Fibroblast of pulmonary artery (primary cell): ENCODE measurements at regions not wholly inside any gene's neighbourhood (a gene's known extent, or its start where the extent isn't known, plus 50 kb on each side); places are given as distances from the start of the nearest gene placed in this dataset.
"Not testable (repeated sequence)": the region's sequence is repeated elsewhere in the genome, so short reads cannot be mapped to it uniquely, and the experiment has no call there.

ENCODE experiments used
- DNase-seq: peaks from one replicate; pipeline ENCODE4 v3.0.0-alpha.2; 2010; ENCODE audit warnings: low read depth
- H3K4me3 ChIP-seq: replicated peaks from 2 replicates; pipeline ENCODE4 v1.5.1; 2011; ENCODE audit warnings: low read depth, mild to moderate bottlenecking, control low read depth, low read length, moderate library complexity
- TF ChIP-seq, protein P1 (sequence below): IDR thresholded peaks from 2 replicates; pipeline ENCODE4 v1.5.1; 2011; ENCODE audit warnings: mild to moderate bottlenecking, control low read depth, low read length, inconsistent platforms; ENCODE audit errors: missing control alignments

DNA sequence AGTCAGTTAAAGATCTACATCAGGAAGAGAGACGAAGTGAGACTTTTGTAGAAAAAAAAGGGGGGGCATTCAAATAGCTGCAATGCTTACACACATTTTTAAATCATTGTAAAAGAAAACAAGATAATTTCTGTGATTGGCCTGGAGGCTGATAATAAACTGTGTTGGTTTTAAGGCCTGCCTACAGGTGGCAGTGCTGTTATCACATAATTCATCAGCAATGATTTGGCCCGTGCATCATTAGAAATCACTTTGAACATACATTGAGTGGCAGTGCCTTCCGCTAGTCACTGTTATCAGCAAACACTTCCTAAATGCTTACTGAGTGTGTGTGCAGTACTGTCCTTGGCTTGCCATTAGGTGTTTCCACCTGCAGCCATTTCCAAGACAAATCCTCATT, 831.9 kb downstream of the TRIML1 start:
- TF ChIP-seq, protein P1, sequence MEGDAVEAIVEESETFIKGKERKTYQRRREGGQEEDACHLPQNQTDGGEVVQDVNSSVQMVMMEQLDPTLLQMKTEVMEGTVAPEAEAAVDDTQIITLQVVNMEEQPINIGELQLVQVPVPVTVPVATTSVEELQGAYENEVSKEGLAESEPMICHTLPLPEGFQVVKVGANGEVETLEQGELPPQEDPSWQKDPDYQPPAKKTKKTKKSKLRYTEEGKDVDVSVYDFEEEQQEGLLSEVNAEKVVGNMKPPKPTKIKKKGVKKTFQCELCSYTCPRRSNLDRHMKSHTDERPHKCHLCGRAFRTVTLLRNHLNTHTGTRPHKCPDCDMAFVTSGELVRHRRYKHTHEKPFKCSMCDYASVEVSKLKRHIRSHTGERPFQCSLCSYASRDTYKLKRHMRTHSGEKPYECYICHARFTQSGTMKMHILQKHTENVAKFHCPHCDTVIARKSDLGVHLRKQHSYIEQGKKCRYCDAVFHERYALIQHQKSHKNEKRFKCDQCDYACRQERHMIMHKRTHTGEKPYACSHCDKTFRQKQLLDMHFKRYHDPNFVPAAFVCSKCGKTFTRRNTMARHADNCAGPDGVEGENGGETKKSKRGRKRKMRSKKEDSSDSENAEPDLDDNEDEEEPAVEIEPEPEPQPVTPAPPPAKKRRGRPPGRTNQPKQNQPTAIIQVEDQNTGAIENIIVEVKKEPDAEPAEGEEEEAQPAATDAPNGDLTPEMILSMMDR, result no peak
- no peak overlapping the region for H3K4me3 ChIP-seq
- no peak for DNase-seq

DNA sequence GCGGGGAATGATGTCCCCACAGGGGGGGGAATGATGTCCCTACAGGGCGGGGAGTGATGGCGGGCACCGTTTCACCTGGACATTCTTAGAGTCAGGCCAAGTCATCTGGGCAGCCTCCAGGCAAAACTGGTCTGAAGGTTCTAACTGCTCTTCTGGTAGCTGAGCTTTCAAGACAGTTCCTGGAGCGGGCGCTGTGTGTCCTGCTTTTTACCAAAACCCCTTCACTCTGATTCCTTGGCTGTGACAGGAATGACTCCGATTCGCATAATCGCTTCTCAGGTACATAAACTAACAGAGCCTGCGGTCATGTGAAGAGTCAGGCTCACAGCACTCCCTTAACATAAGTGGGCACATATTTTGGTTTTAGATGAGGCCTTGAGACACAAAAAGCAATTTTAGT, 836.0 kb downstream of the TRIML1 start:
- DNase-seq, result no peak
- H3K4me3 ChIP-seq, result no peak overlapping the region
- TF ChIP-seq, protein P1, result no peak

DNA sequence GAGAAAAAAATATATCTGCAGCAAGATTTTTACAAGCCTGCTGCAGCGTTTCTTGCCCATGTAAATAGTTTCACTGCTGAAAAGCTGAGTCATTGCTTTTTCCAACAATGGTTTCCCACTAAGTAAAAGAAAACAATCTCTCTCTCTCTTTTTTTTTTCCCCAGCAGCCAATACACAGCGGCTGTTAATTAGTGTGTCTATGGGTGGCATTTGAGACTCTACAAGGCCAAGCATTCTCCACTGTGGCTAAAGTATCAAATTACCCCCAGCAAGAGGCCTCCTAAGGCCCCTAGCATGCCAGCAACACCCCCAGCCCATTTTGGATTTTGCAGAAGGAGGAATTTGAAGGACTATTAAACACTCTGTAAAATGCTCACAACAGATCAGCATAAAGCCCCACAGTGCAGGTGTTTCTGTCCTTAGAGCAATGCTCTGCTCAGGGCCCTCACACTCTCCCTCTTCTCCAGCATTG, 837.4 kb downstream of the TRIML1 start:
- peak; percentile 21 for DNase-seq
- TF ChIP-seq, protein P1, result no peak
- H3K4me3 ChIP-seq, result no peak overlapping the region

DNA sequence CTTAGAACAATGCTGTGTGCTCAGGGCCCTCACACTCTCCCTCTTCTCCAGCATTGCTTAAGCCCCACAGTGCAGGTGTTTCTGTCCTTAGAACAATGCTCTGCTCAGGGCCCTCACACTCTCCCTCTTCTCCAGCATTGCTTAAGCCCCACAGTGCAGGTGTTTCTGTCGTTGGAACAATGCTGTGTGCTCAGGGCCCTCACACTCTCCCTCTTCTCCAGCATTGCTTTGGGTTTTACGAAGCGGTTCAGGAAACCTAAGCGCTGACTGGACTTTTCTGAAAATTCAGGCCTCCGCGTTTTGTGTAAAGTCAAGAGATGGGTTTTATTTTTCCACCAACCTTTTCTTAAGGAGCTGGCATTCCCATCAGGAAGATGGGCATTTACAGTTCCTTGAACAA, 838.0 kb downstream of the TRIML1 start:
- not testable (repeated sequence) for H3K4me3 ChIP-seq, DNase-seq

DNA sequence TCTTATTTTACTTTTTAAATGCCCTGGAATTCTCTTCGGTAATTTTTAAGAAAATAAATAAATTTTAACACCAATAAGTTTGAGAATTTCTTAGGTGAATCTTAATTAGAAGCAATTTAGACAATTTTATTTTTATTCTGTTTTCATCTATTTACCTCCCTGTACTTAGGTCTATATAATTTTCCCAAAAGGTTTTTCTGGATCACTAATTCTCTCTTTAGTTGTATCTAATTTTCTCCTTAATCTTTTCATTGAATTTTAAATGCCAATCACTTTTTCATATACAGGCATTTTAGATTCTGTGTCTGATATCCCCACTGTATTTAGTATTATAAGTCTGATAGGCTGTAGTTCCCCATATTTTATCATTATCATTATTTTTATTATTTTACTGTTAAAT, 845.3 kb downstream of the TRIML1 start:
- H3K4me3 ChIP-seq, result no peak overlapping the region
- DNase-seq, result no peak
- TF ChIP-seq, protein P1, result no peak

DNA sequence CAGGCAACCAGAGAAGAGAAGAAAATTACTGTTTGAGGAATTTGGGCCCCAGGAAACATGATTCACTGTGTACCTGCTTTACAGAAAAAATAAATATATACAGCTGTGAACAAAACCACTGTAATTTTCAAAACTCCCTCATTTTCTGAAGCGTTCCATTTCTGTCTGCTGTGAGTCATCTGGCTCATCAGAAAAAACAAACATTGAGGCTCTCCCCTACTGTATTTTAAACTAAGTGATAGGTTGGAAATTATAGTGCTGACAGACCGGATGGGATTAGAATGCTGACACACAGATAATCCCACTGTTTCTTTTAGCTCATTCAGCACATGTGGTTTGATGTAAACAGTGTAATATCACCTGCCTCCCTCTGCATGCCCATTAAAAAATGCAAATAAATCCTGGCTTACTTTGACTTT, 847.0 kb downstream of the TRIML1 start:
- TF ChIP-seq, protein P1, result no peak
- DNase-seq, result no peak
- H3K4me3 ChIP-seq, result no peak overlapping the region

DNA sequence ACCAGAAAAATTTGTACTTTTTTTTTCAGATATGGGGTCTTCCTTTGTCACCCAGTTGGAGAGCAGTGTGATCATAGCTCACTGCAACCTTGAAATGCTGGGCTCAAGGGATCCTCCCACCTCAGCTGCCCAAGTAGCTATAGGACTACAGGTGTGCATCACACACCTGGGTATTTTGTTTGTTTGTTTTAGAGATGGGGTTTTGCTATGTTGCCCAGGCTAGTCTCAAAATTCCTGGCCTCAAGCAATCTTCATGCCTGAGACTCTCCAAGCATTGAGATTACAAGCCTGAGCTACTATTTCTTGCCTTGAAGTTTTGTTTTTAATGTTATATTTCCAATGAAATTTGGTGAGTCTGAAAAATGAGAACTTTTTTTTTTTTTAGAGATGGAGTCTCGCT, 847.8 kb downstream of the TRIML1 start:
- TF ChIP-seq, protein P1, result no peak
- H3K4me3 ChIP-seq, result no peak overlapping the region
- DNase-seq, result no peak
